ENCODE measurements at regions not wholly inside any gene's neighbourhood (a gene's known extent, or its start where the extent isn't known, plus 50 kb on each side); places are given as distances from the start of the nearest gene placed in this dataset.

- Mint-ChIP-seq H3K4me1 (ENCODE audit: unreplicated experiment) (peaks cover 5% of the 10 kb centered on the region), H3K4me3 (no peak overlapping the region), H3K27me3 (no peaks in the 10 kb centered on the region), H3K27ac (no peak overlapping the region), H3K36me3 (no peaks in the 10 kb centered on the region), H3K9me3 (peaks cover 4% of the 10 kb centered on the region)
- no peak for TF ChIP-seq CTCF (conservative IDR thresholded peaks at IDR 0.05)
- DNase-seq (ENCODE audit: extremely low spot score, unreplicated experiment) = no peak
Measured at GRCh38 chr6:113750151-113750855, 106.8 kb upstream of the MARCKS start.

- no peaks in the 10 kb centered on the region for H3K36me3 Mint-ChIP-seq
- H3K27me3 Mint-ChIP-seq = no peaks in the 10 kb centered on the region
- TF ChIP-seq CTCF (conservative IDR thresholded peaks at IDR 0.05) = no peak
- H3K27ac Mint-ChIP-seq = no peak overlapping the region
- DNase-seq (ENCODE audit: extremely low spot score, unreplicated experiment) = no peak
- no peak overlapping the region for H3K4me3 Mint-ChIP-seq
- H3K9me3 Mint-ChIP-seq = peaks cover 1% of the 10 kb centered on the region
- H3K4me1 Mint-ChIP-seq (ENCODE audit: unreplicated experiment) = peaks cover 5% of the 10 kb centered on the region
Measured at GRCh38 chr6:113754291-113754690, 102.9 kb upstream of the MARCKS start.

GRCh38 chr6:113755449-113756289 is 101.5 kb upstream of the MARCKS start:
- Mint-ChIP-seq H3K27ac (no peak overlapping the region), H3K4me3 (no peak overlapping the region), H3K9me3 (no peaks in the 10 kb centered on the region), H3K36me3 (no peaks in the 10 kb centered on the region), H3K27me3 (no peaks in the 10 kb centered on the region), H3K4me1 (ENCODE audit: unreplicated experiment) (peaks cover 5% of the 10 kb centered on the region)
- TF ChIP-seq CTCF (conservative IDR thresholded peaks at IDR 0.05) = no peak
- no peak for DNase-seq (ENCODE audit: extremely low spot score, unreplicated experiment)

GRCh38 chr6:113756290-113756665 is 100.9 kb upstream of the MARCKS start:
- no peaks in the 10 kb centered on the region for H3K9me3 Mint-ChIP-seq
- H3K4me3 Mint-ChIP-seq = no peak overlapping the region
- TF ChIP-seq CTCF (conservative IDR thresholded peaks at IDR 0.05) = no peak
- H3K27me3 Mint-ChIP-seq = no peaks in the 10 kb centered on the region
- H3K4me1 Mint-ChIP-seq (ENCODE audit: unreplicated experiment) = peaks cover 5% of the 10 kb centered on the region
- H3K36me3 Mint-ChIP-seq = no peaks in the 10 kb centered on the region
- H3K27ac Mint-ChIP-seq = no peak overlapping the region
- no peak for DNase-seq (ENCODE audit: extremely low spot score, unreplicated experiment)

GRCh38 chr6:113758214-113758613 is 98.9 kb upstream of the MARCKS start:
- no peak for DNase-seq (ENCODE audit: extremely low spot score, unreplicated experiment)
- Mint-ChIP-seq H3K4me3 (no peak overlapping the region), H3K36me3 (no peaks in the 10 kb centered on the region), H3K27ac (no peak overlapping the region), H3K4me1 (ENCODE audit: unreplicated experiment) (peaks cover 5% of the 10 kb centered on the region), H3K27me3 (no peaks in the 10 kb centered on the region), H3K9me3 (no peaks in the 10 kb centered on the region)
- TF ChIP-seq CTCF (conservative IDR thresholded peaks at IDR 0.05) = no peak
